Activated CD8-positive, alpha-beta memory T cell treated with anti-CD3 and anti-CD28 coated beads for 48 hours (primary cell): ENCODE measurements at regions not wholly inside any gene's neighbourhood (a gene's known extent, or its start where the extent isn't known, plus 50 kb on each side); places are given as distances from the start of the nearest gene placed in this dataset.
"Not testable (repeated sequence)": the region's sequence is repeated elsewhere in the genome, so short reads cannot be mapped to it uniquely, and the experiment has no call there.

Experiments
- DNase-seq, 3 experiments: peaks; one replicate each; pipeline ENCODE4 v3.0.0-alpha.2; 2020; ENCODE audit warnings: low read depth in 2 of 3, low spot score in 2 of 3

DNA sequence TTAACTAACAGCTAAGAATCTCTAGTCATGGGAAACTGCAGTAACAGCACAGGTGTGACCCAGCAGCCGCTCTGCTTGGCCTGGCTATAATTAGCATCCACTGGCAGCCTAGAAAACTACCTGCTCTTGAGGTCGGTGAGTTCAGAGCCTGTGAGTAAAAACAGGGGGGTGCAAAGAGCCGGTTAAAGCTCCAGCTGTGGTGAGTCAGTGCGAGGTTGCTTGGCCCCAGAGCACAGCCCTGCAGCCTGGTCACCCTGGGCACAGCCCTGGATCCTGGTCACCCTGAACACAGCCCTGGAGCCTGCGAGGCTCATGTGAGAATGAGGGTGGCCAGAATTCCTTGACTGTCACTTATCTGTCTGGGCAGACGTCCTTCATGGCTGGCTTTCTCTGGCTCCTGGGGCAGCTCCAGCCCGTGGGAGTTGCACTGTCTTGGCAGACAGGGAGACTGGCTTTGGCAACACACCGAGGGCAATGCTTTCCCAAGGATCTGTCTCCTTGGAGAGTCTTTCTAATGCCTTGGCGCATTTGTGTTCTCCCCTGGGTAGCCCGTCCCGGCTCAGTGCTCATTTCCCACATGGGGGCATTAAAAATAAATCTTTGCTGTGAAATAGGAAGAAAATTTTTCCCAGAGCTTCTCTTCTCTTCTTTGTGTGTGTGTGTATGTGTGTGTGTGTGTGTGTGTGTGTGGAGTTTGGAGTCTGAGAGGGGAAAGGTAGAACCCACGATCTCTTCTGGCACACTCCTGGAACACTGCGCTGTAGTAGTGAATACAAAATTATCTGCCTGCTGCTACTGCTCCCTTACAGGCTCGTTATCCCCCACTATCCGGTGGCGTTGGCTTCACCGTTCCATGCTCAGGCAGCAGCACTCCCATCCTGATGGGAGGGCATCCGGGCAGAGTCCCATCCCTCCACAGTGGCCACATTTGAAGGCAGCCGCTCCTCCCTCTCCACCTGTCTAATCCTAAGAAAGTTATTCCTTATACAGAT lies 250.2 kb upstream of the MEX3C start:
- no peak for DNase-seq

DNA sequence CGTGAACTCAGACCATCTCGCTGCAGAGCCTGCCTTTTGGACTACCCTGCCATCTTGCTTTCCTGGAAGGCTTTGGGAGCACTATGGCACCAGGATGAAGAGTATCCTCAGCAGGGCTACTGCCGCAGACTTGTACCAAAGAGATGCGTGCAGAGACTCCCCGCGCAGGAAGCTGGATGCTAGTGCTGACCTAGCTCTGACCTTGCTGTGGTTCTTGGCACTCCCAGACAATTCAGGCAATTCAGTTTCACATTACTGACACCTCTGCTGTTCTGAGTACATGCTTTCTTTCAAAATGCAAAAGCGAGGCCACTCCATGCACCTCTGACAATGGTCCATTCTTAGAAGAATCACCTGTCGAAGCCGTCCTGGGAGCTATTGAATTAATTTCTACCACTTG lies 251.5 kb upstream of the MEX3C start:
- DNase-seq: no peak

DNA sequence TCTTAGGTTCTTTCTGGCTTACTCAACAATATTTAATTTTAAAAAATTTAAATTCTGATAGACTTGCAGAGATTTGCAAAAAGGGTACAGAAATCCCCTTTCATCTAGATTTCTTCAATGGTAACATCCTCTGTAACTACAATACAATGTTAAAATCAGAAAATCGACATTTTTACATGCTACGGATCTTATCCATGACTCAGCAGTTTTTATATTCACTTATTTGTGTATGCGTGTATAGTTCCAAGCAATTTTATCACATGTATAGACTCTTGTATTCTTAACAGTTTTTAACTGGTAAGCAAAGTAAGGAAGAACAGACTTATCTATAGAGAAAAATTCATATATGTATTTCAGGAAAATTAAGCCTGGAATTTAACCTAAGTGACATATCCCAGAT lies 256.1 kb upstream of the MEX3C start:
- no peak for DNase-seq

- no peak for DNase-seq
Measured at GRCh38 chr18:51458861-51459260, 261.4 kb upstream of the MEX3C start.

DNA sequence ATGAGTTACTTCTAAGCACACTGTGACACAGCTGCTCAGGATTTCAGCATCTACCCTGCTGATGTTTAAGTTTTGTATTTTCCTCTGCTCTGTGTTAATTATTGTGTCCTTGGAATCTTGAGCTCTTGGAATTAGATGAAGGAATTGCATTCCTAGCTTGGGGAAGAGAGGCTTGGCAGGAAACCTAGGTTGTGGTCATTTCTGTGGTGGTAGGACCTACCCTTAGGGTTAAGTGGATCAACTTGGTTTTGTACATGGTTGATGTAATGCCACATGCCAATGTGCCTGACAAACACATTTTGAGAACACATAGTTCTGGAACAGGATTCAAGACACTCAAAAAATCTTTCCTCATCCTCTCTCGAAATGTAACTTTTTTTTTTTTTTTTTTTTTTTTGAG lies 264.5 kb upstream of the MEX3C start:
- no peak for DNase-seq

DNA sequence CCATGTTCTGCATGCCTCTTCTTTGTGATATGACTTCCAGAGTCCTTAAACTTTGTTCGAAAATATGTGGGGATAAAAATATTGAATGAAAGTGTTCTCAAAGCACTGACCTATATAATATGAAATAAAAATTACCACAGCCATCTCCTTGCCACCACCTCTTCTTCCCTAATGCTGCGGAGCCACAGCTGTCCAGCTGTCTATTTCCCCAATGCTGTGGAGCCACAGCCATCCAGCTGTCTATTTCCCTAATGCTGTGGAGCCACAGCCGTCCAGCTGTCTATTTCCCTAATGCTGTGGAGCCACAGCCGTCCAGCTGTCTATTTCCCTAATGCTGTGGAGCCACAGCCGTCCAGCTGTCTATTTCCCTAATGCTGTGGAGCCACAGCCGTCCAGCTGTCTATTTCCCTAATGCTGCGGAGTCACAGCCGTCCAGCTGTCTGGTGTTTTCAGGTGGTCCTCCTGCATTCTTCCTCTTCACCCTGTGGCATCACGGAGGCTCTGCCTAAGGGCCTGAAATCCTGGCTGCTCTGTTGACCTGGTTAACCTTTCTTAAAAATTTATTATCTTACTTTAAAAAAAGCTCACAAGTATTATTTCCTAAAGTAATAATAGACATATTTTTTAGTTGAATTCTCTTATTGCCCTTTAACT lies 266.1 kb upstream of the MEX3C start:
- DNase-seq: no peak

DNA sequence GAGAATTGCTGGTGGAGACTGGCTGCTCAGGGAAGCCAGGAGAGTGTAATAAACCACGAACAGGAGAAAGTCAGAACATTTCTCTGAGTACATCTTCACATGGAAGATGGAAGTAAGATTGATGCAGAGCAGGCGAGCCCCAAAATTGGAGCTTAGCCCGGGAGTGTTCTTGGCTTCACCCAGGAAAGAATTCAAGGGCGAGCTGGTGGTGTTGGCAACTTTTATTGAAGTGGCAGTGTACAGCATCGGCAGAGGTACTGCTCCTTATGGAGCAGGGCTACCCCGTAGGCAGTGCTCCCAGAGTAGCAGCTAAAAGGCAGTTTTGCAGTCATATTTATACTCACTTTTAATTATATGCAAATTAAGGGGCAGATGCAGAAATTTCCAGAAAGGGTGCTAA lies 281.4 kb upstream of the MEX3C start:
- DNase-seq: no peak

DNA sequence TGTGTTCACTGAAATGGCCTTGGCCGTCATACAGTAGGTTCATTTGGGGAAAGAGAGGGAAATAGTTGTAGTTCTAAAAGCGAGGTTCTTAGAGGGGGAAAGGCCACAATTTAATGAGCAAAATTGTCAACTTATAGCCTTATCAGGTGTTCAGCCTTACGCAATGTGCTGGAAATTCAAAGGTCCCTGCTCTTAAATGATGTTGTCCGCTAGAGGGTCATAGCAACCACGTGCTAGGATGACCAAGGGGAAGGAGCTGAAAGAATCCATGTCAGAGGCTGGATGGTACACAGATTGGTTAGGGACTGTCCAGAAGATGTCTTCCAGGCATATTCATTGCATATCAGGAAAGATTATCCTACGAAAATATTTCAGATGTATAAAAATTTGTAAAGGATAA lies 282.3 kb upstream of the MEX3C start:
- no peak for DNase-seq

DNA sequence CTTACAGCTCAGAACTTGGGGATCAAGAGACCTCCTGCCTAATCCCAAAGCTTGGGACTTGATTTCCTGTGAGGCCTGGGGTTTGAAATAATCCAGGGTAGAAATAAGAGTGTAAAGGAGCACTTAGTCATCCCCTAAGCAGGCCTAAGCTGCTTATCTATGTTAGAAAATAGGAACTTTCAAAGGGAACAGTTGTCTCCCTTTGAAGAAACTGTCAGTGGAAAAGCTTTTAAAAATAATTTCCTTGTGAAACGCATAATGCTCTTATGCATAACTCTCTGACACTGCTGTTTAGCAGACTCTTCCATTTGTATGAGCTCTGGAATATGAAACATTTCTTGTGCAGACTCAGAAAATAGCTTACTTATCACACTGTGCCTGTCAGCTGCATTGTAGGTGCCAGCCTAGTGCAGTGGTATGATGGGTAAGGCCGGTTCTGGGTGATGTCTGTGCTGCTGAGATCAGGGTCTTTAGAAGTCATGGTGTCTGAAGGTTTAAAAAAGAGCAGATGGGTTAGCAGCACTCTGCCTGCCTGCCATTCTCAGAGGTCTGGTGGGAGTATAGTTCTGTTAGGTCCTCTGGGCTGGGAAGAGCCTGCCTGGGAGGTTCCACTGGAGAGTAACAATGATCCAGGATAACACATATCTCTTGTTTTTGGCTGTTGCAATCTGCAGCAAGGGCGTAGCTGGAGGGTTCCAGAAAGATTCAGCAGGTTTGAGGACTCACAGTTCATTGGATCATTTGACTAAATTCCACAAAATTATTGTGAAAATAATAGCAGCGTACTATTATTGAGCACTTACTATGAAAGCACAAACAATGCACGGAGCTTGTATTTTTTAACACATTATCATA lies 283.2 kb upstream of the MEX3C start:
- DNase-seq: no peak

DNA sequence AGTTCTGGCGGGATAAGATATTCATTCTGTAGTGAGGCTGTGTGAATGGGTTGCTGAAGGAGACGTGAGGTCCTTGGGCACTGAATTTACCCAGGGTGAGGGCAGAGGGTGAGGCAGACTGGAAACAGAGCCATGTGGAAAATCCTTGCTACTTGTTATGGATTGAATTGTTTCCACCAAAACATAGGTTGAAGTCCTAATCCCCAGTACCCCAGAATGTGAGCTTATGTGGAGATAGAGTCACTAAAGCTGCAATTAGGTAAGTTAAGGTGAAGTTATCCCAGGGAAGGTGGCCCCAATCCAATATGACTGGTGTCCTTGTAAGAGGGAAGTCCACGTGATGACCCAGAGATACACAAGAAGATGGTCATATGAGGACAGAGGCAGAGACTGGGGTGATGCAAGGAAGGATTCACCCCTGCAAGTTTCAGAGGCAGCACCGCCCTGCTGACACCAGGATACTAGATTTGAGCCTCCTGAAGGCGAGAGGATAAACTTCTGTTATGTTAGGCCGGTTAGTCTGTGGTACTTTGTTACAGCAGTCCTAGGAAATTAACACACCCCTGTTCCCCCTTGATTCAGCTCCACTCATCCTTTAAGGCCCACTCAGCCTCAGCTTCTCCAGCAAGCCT lies 289.4 kb upstream of the MEX3C start:
- no peak for DNase-seq

GRCh38 chr18:51490417-51490816 lies 292.9 kb upstream of the MEX3C start:
- no peak for DNase-seq

GRCh38 chr18:51490860-51491259 lies 293.4 kb upstream of the MEX3C start:
- no peak for DNase-seq

DNA sequence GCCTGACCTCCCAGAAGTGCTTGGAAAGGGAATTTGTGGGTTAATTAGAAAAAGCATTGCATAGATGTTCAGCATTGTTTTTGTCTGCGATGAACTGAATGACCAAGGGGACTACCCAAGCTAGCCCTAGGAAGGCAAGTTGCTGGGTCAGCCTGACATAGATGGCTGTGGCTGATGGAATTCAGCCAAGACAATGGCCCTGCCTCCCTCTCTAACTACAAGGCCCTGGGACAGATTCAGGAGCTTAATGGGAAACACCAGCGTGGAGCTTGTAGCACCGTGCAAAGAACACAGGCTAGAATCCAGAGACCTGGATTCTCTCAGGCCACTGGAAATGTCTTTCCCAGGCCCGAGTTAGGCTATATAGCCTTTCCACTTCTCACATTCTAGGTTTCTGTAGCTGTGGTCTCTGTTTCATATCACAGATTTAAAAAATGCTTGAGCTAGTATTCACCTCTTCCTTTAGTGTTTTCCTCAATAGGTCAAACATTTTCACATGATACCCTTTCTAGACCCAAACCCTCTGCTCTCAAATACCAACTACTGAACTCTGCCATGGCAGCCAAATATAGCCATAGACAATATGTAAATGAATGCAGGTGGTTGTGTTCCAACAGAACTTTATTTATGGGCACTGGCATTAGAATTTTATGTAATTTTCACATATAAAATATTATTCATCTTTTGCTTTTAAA lies 294.3 kb upstream of the MEX3C start:
- DNase-seq: no peak

DNA sequence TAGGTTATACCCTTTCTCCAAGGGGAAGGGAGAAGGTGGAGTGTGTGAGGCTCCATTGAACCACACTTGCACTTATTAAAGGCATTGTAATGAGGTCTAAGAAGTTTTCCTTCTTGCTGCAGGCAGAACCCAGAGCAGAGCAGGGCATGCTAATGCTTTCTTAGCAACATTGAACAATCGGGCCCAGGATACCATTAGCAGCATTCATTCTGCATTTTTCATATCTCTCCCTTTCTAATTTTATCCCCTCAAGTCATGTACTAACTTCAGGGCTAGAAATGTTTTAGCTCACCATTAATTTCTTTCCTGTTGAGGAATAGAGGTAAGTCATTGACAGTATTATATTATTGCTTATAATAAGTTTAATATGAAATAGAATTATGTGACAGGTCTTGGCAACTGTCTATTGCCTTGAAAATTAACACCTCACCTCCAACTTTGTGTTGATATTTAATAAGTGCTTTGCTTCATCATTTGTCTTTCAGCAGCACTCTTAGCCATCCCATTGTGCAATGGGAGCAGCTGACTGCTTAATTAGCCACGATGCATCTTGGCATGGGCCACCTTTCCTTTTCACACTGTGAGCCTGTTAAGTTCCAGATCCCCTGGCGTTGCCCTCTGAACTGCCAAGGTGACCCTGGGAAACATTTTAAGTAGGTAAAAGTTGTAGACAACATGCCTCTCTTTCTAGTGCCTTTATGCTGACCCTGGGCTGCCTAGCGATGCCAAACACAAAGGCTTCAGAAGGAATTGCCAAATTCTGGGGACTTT lies 300.8 kb upstream of the MEX3C start:
- DNase-seq: no peak

- no peak for DNase-seq
Measured at GRCh38 chr18:51503351-51503750, 305.9 kb upstream of the MEX3C start.

GRCh38 chr18:51506811-51507210 lies 309.3 kb upstream of the MEX3C start:
- DNase-seq: no peak

- DNase-seq: not testable (repeated sequence)
Measured at GRCh38 chr18:51508410-51508809, 310.9 kb upstream of the MEX3C start.

GRCh38 chr18:51510020-51510419 lies 312.5 kb upstream of the MEX3C start:
- no peak for DNase-seq

- no peak for DNase-seq
Measured at GRCh38 chr18:51513517-51513916, 316.0 kb upstream of the MEX3C start.

- no peak for DNase-seq
Measured at GRCh38 chr18:51514128-51514527, 316.6 kb upstream of the MEX3C start.
